ENCODE measurements at regions not wholly inside any gene's neighbourhood (a gene's known extent, or its start where the extent isn't known, plus 50 kb on each side); places are given as distances from the start of the nearest gene placed in this dataset.
"Not testable (repeated sequence)": the region's sequence is repeated elsewhere in the genome, so short reads cannot be mapped to it uniquely, and the experiment has no call there.

- no peak for DNase-seq
Observed at GRCh38 chr6:140794544-140794943, 1338.2 kb upstream of the GJE1 start.

GRCh38 chr6:140790109-140790508 lies 1342.6 kb upstream of the GJE1 start:
- DNase-seq, result no peak

- no peak for DNase-seq
Observed at GRCh38 chr6:140789466-140789865, 1343.3 kb upstream of the GJE1 start.

- no peak for DNase-seq
Observed at GRCh38 chr6:140785926-140786325, 1346.8 kb upstream of the GJE1 start.

- no peak for DNase-seq
Observed at GRCh38 chr6:140784573-140784972, 1348.2 kb upstream of the GJE1 start.

- DNase-seq, result not testable (repeated sequence)
Observed at GRCh38 chr6:140783504-140783903, 1349.2 kb upstream of the GJE1 start.

- DNase-seq, result no peak
Observed at GRCh38 chr6:140782941-140783340, 1349.8 kb upstream of the GJE1 start.

GRCh38 chr6:140779991-140780596 lies 1352.6 kb upstream of the GJE1 start:
- no peak for DNase-seq

- no peak for DNase-seq
Observed at GRCh38 chr6:140779341-140779740, 1353.4 kb upstream of the GJE1 start.

GRCh38 chr6:140777780-140778179 lies 1354.9 kb upstream of the GJE1 start:
- no peak for DNase-seq

GRCh38 chr6:140775061-140775460 lies 1357.7 kb upstream of the GJE1 start:
- no peak for DNase-seq

GRCh38 chr6:140774080-140774505 lies 1358.6 kb upstream of the GJE1 start:
- DNase-seq, result no peak

GRCh38 chr6:140773276-140773675 lies 1359.4 kb upstream of the GJE1 start:
- DNase-seq, result no peak

GRCh38 chr6:140772576-140772975 lies 1360.1 kb upstream of the GJE1 start:
- DNase-seq, result no peak

GRCh38 chr6:140768133-140768532 lies 1364.6 kb upstream of the GJE1 start:
- no peak for DNase-seq

- DNase-seq, result no peak
Observed at GRCh38 chr6:140766999-140767398, 1365.7 kb upstream of the GJE1 start.

- no peak for DNase-seq
Observed at GRCh38 chr6:140758169-140758877, 1374.4 kb upstream of the GJE1 start.

- no peak for DNase-seq
Observed at GRCh38 chr6:140752234-140752633, 1377.8 kb upstream of the CITED2 start.

GRCh38 chr6:140747114-140747513 lies 1372.7 kb upstream of the CITED2 start:
- no peak for DNase-seq

- DNase-seq, result no peak
Observed at GRCh38 chr6:140744659-140745320, 1370.3 kb upstream of the CITED2 start.

GRCh38 chr6:140736231-140736630 lies 1361.8 kb upstream of the CITED2 start:
- no peak for DNase-seq

GRCh38 chr6:140732991-140733390 lies 1358.5 kb upstream of the CITED2 start:
- DNase-seq, result no peak

- no peak for DNase-seq
Observed at GRCh38 chr6:140732155-140732554, 1357.7 kb upstream of the CITED2 start.

GRCh38 chr6:140731741-140732140 lies 1357.3 kb upstream of the CITED2 start:
- no peak for DNase-seq

All from CD4-positive, alpha-beta T cell treated with Interleukin-21 for 1 hour (primary cell).